GM12873 (cell line): ENCODE measurements at regions not wholly inside any gene's neighbourhood (a gene's known extent, or its start where the extent isn't known, plus 50 kb on each side); places are given as distances from the start of the nearest gene placed in this dataset.

Experiments
- TF ChIP-seq, protein P1 (sequence below): IDR thresholded peaks from 2 replicates; pipeline ENCODE4 v1.5.1; 2012; ENCODE audit warnings: low read depth, mild to moderate bottlenecking, moderate library complexity, low read length, control low read depth; ENCODE audit not compliant: insufficient read depth; ENCODE audit errors: missing control alignments

DNA sequence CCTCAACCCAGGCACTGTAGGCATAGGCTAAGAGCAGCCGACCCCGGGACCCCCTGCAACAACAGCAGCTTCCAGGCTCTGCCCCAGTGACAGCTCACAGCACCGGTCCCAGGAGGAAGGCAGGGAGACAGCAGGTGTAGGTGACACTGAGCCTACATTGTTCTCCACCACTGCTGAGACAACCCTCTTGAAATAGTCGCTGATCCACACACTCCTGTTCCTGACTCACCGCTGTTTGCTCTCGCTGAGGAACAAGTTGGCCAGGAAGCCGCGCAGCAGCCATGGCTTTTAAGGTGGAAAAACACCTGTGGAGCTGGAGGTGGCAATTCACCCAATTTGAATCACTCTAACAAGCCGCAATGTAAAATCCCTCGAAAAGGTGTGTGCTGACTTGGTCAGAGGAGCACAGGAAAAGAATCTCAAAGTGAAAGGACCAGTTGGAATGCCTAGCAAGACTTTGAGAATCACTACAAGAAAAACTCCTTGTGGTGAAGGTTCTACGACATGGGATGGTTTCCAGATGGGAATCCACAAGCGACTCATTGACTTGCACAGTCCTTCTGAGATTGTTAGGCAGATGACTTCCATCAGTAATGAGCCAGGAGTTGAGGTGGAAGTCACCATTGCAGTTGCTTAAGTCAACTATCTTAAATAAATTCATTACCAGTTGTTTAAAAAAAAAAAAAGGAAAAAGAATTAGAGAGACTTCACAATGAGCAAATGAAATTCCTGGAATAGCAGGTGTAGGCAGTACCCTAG lies 167.5 kb downstream of the ARL4C start:
- TF ChIP-seq, protein P1, sequence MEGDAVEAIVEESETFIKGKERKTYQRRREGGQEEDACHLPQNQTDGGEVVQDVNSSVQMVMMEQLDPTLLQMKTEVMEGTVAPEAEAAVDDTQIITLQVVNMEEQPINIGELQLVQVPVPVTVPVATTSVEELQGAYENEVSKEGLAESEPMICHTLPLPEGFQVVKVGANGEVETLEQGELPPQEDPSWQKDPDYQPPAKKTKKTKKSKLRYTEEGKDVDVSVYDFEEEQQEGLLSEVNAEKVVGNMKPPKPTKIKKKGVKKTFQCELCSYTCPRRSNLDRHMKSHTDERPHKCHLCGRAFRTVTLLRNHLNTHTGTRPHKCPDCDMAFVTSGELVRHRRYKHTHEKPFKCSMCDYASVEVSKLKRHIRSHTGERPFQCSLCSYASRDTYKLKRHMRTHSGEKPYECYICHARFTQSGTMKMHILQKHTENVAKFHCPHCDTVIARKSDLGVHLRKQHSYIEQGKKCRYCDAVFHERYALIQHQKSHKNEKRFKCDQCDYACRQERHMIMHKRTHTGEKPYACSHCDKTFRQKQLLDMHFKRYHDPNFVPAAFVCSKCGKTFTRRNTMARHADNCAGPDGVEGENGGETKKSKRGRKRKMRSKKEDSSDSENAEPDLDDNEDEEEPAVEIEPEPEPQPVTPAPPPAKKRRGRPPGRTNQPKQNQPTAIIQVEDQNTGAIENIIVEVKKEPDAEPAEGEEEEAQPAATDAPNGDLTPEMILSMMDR = no peak

DNA sequence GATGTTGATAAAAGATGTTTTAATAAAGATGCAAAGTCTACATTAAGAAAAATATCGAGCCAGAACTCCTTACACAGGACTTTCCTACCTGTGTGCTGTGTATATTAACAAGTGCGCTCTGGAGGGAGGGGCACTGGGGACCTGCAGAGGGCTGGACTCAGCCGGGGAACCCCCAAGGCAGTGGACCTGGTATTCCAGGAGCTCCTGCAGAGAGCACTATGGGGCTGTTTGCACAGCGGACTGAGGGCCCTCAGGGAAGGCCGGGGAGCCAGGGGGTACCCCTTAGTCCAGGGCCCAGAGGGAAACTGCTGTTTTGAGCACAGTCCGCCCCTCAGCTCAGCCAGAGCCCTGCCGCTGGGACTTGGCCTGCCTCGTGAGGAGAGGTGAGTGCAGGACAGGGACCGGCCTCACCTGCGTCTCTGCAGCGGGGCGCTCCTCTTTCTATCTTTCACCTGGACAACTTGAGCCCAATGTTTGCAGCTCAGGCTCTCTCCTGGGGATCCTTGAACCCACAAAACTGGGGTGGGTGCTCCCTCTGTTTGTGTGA lies 168.4 kb downstream of the ARL4C start:
- TF ChIP-seq, protein P1 = no peak

DNA sequence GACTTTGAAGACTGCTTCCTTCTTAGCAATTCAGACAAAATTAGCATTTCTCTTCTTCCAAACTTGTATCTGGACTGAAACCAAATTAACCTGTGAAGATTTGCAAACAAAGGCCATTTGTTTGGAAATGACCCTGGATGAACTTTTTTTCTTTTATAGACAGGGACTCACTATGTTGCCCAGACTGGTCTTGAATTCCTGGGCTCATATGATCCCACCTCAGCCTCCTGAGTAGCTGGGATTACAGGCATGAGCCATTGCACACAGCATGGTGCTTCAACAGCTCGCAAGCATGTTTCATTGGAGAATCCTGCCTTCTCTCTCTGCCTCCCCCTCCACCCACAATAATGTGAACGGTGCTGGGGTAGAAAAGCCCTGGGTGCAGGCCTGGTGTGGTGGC lies 170.2 kb downstream of the ARL4C start:
- TF ChIP-seq, protein P1 = no peak

DNA sequence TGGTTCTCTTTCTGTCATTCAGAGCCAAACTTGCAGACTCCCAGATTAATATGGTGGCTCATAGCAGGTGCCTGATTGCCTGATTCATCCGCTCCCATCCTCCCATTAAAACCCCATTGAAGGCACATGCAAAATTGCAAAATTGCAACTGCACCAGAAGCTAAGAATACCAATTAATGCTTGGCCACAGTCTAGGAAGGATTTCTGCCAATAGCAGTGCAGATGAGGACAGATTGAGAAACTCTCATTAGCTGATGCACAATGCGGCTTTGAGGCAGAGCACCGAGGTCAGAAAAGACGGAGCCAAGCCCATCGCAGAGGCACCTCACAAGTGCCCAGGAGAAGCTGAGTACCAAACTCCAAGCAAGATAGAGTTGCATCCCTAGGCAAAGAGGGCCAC lies 172.8 kb downstream of the ARL4C start:
- TF ChIP-seq, protein P1 = no peak

- TF ChIP-seq, protein P1 = no peak
These were observed 174.0 kb downstream of the ARL4C start for GRCh38 chr2:234322766-234323465.

GRCh38 chr2:234320066-234320465 lies 176.8 kb downstream of the ARL4C start:
- TF ChIP-seq, protein P1 = no peak

- TF ChIP-seq, protein P1 = no peak
These were observed 178.5 kb downstream of the ARL4C start for GRCh38 chr2:234318361-234318760.
